ENCODE measurements at regions not wholly inside any gene's neighbourhood (a gene's known extent, or its start where the extent isn't known, plus 50 kb on each side); places are given as distances from the start of the nearest gene placed in this dataset.

DNA sequence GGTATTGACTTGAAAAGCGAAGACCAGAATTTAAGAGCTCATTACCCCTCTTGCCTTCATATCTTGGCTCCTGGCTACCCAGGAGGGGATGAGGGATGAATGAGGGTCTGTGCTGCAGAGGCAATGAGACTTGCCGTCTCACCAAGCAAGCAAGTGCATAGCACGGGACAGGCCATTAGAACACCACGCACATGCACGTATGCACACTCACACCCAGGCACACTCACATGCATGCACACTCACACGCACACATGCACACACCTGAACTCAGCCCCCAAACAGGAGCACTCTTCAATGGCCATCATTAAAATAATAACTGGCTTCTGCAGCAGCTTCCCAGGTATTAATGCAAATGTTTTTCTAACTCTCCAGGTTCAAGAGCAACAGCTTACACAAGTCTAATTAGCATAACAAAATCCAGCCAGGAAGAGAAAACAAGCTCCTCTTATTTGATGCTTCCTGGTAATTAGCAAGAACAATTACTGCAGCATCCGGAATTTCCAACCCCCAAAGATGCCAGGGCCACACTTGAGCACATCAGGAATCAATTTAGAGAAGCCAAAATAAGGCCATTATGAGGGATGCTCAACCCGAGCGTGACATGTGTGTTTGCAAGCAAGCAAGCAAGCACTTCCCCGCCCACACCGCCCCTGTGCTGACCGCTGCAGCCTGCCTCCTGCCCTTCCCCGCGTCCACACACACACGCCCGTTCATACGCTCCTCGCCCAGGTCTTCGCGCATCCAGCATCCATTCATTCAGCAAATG lies 171.6 kb upstream of the TNRC6C start:
- TF ChIP-seq CEBPB (IDR thresholded peaks at IDR 0.05), result no peak
- no peak for TF ChIP-seq CREB1 (IDR thresholded peaks at IDR 0.05; ENCODE audit: low read depth)
- no peak for TF ChIP-seq TEAD4 (IDR thresholded peaks at IDR 0.05)
- TF ChIP-seq NFIC (IDR thresholded peaks at IDR 0.05), result no peak
- no peak for TF ChIP-seq TCF12 (IDR thresholded peaks at IDR 0.05; ENCODE audit: low read depth)
- no peak for TF ChIP-seq FOXM1 (IDR thresholded peaks at IDR 0.05; ENCODE audit: borderline replicate concordance, low read depth)
- TF ChIP-seq, protein P1, sequence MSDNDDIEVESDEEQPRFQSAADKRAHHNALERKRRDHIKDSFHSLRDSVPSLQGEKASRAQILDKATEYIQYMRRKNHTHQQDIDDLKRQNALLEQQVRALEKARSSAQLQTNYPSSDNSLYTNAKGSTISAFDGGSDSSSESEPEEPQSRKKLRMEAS (IDR thresholded peaks at IDR 0.05), result no peak
- no peak for TF ChIP-seq TAF1 (IDR thresholded peaks at IDR 0.05; ENCODE audit: low read depth)
- no peak for TF ChIP-seq EGR1 (IDR thresholded peaks at IDR 0.05)
- no peak for TF ChIP-seq RAD21 (IDR thresholded peaks at IDR 0.05; ENCODE audit: low read depth)
- no peak for TF ChIP-seq ZBTB7A (IDR thresholded peaks at IDR 0.05; ENCODE audit: low read depth)
- no peak for TF ChIP-seq EP300 (IDR thresholded peaks at IDR 0.05; ENCODE audit: borderline replicate concordance)
- TF ChIP-seq, protein P2, sequence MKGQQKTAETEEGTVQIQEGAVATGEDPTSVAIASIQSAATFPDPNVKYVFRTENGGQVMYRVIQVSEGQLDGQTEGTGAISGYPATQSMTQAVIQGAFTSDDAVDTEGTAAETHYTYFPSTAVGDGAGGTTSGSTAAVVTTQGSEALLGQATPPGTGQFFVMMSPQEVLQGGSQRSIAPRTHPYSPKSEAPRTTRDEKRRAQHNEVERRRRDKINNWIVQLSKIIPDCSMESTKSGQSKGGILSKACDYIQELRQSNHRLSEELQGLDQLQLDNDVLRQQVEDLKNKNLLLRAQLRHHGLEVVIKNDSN (IDR thresholded peaks at IDR 0.05), result no peak

DNA sequence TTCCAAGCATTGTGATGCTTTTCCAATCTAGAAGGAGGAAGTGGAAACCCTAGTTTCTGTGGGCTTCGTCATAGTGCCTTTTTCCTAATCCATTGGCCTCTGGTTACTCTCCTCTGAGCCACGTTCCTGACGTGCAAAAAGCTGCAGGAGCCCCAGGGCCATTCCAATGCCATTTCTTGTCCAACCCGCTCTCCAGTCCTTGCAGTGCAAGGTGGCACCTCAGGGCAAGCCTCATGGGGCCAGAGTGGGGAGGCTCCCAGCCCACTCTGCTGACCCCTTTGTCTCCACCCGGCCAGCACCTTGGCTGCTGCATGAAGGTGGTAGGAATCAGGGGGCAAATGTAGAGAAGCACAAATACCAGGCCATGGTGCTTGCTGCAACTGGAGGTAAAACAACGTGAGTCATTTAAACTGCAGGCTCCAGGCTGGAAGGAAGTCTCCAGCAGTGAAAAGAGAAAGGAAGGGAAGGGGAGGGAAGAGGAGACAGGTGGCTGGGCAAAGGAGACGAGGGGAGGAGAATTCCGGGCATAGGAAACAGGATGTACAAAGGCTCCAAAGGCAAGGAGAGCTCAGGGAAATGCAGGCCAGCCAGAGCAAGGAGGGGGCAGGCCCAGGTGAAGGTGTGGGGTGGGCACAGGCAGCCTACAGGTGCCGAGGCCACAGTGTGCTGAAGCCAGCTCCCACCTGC lies 168.2 kb upstream of the TNRC6C start:
- TF ChIP-seq EGR1 (IDR thresholded peaks at IDR 0.05) (no peak), TCF12 (IDR thresholded peaks at IDR 0.05; ENCODE audit: low read depth) (no peak), CEBPB (IDR thresholded peaks at IDR 0.05) (no peak), YY1 (IDR thresholded peaks at IDR 0.05; ENCODE audit: low read depth) (no peak), EP300 (IDR thresholded peaks at IDR 0.05; ENCODE audit: borderline replicate concordance) (no peak), FOXM1 (IDR thresholded peaks at IDR 0.05; ENCODE audit: borderline replicate concordance, low read depth) (no peak), NFIC (IDR thresholded peaks at IDR 0.05) (no peak), TEAD4 (IDR thresholded peaks at IDR 0.05) (no peak), RAD21 (IDR thresholded peaks at IDR 0.05; ENCODE audit: low read depth) (no peak), CREB1 (IDR thresholded peaks at IDR 0.05; ENCODE audit: low read depth) (no peak), TAF1 (IDR thresholded peaks at IDR 0.05; ENCODE audit: low read depth) (no peak)
- TF ChIP-seq, protein P3, sequence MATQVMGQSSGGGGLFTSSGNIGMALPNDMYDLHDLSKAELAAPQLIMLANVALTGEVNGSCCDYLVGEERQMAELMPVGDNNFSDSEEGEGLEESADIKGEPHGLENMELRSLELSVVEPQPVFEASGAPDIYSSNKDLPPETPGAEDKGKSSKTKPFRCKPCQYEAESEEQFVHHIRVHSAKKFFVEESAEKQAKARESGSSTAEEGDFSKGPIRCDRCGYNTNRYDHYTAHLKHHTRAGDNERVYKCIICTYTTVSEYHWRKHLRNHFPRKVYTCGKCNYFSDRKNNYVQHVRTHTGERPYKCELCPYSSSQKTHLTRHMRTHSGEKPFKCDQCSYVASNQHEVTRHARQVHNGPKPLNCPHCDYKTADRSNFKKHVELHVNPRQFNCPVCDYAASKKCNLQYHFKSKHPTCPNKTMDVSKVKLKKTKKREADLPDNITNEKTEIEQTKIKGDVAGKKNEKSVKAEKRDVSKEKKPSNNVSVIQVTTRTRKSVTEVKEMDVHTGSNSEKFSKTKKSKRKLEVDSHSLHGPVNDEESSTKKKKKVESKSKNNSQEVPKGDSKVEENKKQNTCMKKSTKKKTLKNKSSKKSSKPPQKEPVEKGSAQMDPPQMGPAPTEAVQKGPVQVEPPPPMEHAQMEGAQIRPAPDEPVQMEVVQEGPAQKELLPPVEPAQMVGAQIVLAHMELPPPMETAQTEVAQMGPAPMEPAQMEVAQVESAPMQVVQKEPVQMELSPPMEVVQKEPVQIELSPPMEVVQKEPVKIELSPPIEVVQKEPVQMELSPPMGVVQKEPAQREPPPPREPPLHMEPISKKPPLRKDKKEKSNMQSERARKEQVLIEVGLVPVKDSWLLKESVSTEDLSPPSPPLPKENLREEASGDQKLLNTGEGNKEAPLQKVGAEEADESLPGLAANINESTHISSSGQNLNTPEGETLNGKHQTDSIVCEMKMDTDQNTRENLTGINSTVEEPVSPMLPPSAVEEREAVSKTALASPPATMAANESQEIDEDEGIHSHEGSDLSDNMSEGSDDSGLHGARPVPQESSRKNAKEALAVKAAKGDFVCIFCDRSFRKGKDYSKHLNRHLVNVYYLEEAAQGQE (IDR thresholded peaks at IDR 0.05; ENCODE audit: low read depth), result no peak
- TF ChIP-seq, protein P2 (IDR thresholded peaks at IDR 0.05), result no peak

DNA sequence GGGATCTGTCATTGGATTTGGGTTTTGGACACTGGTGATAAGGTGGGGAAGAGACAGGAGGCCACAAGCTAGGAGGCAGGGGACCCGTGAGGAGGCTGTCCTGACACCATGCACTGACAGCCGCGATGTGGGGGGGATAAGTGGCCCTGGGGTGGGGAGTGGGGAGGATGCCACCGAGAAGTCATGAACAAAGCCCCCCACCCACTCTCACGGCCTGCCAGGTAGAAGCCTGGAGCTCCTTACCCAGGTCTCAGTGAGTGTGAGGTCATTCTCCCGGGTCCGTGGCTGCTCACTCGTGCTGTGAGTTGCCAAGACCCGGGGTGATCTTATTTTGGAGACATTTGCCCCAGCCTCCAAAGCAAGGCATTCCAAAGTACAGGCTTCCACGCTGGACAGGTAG lies 165.9 kb upstream of the TNRC6C start:
- TF ChIP-seq YY1 (IDR thresholded peaks at IDR 0.05; ENCODE audit: low read depth) (no peak), CREB1 (IDR thresholded peaks at IDR 0.05; ENCODE audit: low read depth) (no peak), CEBPB (IDR thresholded peaks at IDR 0.05) (no peak), TEAD4 (IDR thresholded peaks at IDR 0.05) (no peak), TCF12 (IDR thresholded peaks at IDR 0.05; ENCODE audit: low read depth) (no peak), ZBTB7A (IDR thresholded peaks at IDR 0.05; ENCODE audit: low read depth) (no peak), FOXM1 (IDR thresholded peaks at IDR 0.05; ENCODE audit: borderline replicate concordance, low read depth) (no peak), EP300 (IDR thresholded peaks at IDR 0.05; ENCODE audit: borderline replicate concordance) (no peak)
- TF ChIP-seq, protein P1 (IDR thresholded peaks at IDR 0.05), result no peak
- TF ChIP-seq, protein P2 (IDR thresholded peaks at IDR 0.05), result no peak

DNA sequence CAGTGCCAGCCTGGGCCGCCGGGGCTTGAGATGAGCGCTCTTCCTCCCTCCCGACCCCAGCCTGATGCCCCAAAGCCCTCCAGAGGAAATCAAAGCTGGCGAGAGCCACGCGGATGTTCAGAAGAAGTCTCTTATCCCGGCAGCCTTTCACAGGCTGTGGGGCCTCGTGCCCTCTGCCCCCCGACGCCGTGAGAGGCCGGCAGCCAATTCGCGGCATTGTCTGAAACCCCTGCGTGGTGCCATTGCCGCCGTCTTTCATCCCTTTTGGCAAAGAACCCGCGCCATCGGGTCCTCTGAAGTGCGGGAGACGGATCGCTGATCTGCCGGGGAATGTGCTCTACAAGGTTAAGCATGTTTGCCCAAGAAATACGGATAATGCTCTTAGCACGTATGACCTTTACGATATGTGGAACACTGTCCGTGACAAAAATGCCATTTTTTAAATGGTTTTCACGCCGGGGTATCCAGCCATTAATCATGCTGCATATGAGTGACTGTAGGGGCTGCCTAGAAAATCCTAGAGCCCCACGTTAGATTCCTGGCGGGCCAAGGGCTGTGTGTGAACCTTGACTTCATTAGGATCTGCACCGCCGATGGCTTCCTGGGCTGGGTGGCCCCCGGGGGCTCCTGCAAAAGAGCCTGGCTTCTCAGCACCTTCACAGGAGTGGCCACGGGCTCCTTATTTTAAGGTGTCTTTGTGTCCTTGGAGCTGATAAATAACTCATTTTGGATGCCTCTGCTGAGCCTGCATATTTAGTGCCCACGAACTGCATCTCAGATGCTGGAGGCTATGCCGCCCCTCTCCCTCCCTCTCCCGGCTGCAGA lies 165.1 kb upstream of the TNRC6C start:
- TF ChIP-seq RAD21 (IDR thresholded peaks at IDR 0.05; ENCODE audit: low read depth), result no peak

DNA sequence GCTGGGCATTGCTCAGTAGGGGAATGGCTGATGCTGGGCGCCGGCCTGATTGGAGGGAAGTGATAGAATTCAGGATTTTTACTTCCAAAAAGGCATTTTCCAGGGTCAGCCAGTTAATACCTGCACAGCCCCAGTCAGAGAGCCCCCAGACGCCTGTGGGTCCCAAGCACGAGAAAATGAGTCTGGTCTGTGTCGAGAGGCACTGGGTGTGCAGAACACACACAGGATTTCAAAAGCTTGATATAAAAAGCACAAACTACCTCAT lies 164.6 kb upstream of the TNRC6C start:
- TF ChIP-seq, protein P1 (IDR thresholded peaks at IDR 0.05), result no peak
- no peak for TF ChIP-seq CEBPB (IDR thresholded peaks at IDR 0.05)
- no peak for TF ChIP-seq EGR1 (IDR thresholded peaks at IDR 0.05)
- no peak for TF ChIP-seq TAF1 (IDR thresholded peaks at IDR 0.05; ENCODE audit: low read depth)
- TF ChIP-seq TEAD4 (IDR thresholded peaks at IDR 0.05), result no peak
- no peak for TF ChIP-seq YY1 (IDR thresholded peaks at IDR 0.05; ENCODE audit: low read depth)
- TF ChIP-seq, protein P2 (IDR thresholded peaks at IDR 0.05), result no peak
- TF ChIP-seq, protein P3 (IDR thresholded peaks at IDR 0.05; ENCODE audit: low read depth), result no peak
- no peak for TF ChIP-seq TCF12 (IDR thresholded peaks at IDR 0.05; ENCODE audit: low read depth)

Data from Ishikawa (cell line).